Subcutaneous abdominal adipose tissue (tissue), 5 donors: ENCODE measurements at regions not wholly inside any gene's neighbourhood (a gene's known extent, or its start where the extent isn't known, plus 50 kb on each side); places are given as distances from the start of the nearest gene placed in this dataset.

Source experiments
- H3K27ac ChIP-seq: one replicate; pipeline ENCODE4 v1.7.0; 2013; ENCODE audit warnings: low read depth, mild to moderate bottlenecking, inconsistent platforms, low read length, moderate library complexity
- H3K27me3 ChIP-seq, 5 donors: one replicate each; pipeline ENCODE4 v1.7.0; 2013; ENCODE audit warnings: low read length in 5 of 5, inconsistent platforms in 1 of 5; ENCODE audit not compliant: control insufficient read depth in 5 of 5, insufficient read depth in 4 of 5
- H3K36me3 ChIP-seq, 5 donors: one replicate each; pipeline ENCODE4 v1.7.0; 2013; ENCODE audit warnings: low read length in 5 of 5; ENCODE audit not compliant: control insufficient read depth in 5 of 5, insufficient read depth in 5 of 5
- H3K4me1 ChIP-seq, 5 donors: one replicate each; pipeline ENCODE4 v1.7.0; 2013; ENCODE audit warnings: low read length in 5 of 5, mild to moderate bottlenecking in 3 of 5, moderate library complexity in 1 of 5; ENCODE audit not compliant: control insufficient read depth in 5 of 5, insufficient read depth in 5 of 5
- H3K4me3 ChIP-seq, 5 donors: one replicate each; pipeline ENCODE4 v1.7.0; 2013; ENCODE audit warnings: low read length in 5 of 5, low read depth in 1 of 5
- H3K9ac ChIP-seq, 5 donors: one replicate each; pipeline ENCODE4 v1.7.0; 2013; ENCODE audit warnings: low read length in 5 of 5, mild to moderate bottlenecking in 4 of 5, moderate library complexity in 3 of 5
- H3K9me3 ChIP-seq, 5 donors: one replicate each; pipeline ENCODE4 v1.7.0; 2013; ENCODE audit warnings: low read length in 5 of 5; ENCODE audit not compliant: control insufficient read depth in 5 of 5
- donor health status: healthy.
- donor health status: healthy.
- donor health status: healthy.
- donor health status: healthy.
- donor health status: healthy.

- Histone ChIP-seq H3K27ac (no peak overlapping the region), H3K9ac (no peak overlapping the region), H3K27me3 (no peaks in the 10 kb centered on the region), H3K36me3 (no peaks in the 10 kb centered on the region), H3K4me1 (no peaks in the 10 kb centered on the region), H3K4me3 (no peak overlapping the region), H3K9me3 (no peaks in the 10 kb centered on the region)
Measured at GRCh38 chr9:107226421-107226820, 56.7 kb upstream of the RAD23B start.

- Histone ChIP-seq H3K9ac (no peak overlapping the region), H3K27ac (no peak overlapping the region), H3K9me3 (no peaks in the 10 kb centered on the region), H3K27me3 (no peaks in the 10 kb centered on the region), H3K4me3 (no peak overlapping the region), H3K36me3 (no peaks in the 10 kb centered on the region), H3K4me1 (no peaks in the 10 kb centered on the region)
Measured at GRCh38 chr9:107227774-107228173, 55.3 kb upstream of the RAD23B start.

- no peak overlapping the region for H3K9ac ChIP-seq
- no peak overlapping the region for H3K4me3 ChIP-seq
- H3K27ac ChIP-seq = no peak overlapping the region
- H3K36me3 ChIP-seq = no peaks in the 10 kb centered on the region
- no peaks in the 10 kb centered on the region for H3K9me3 ChIP-seq
- H3K27me3 ChIP-seq = no peaks in the 10 kb centered on the region
- H3K4me1 ChIP-seq = no peaks in the 10 kb centered on the region
Measured at GRCh38 chr9:107228496-107229039, 54.5 kb upstream of the RAD23B start.

GRCh38 chr9:107229241-107229741 lies 53.8 kb upstream of the RAD23B start:
- Histone ChIP-seq H3K27me3 (no peaks in the 10 kb centered on the region), H3K36me3 (no peaks in the 10 kb centered on the region), H3K4me3 (no peak overlapping the region), H3K9me3 (no peaks in the 10 kb centered on the region), H3K27ac (no peak overlapping the region), H3K9ac (no peak overlapping the region), H3K4me1 (no peaks in the 10 kb centered on the region)
